ENCODE measurements at regions not wholly inside any gene's neighbourhood (a gene's known extent, or its start where the extent isn't known, plus 50 kb on each side); places are given as distances from the start of the nearest gene placed in this dataset.

- no peak for FAIRE-seq
These were observed 212.4 kb downstream of the URI1 start for GRCh38 chr19:30154410-30154809.

DNA sequence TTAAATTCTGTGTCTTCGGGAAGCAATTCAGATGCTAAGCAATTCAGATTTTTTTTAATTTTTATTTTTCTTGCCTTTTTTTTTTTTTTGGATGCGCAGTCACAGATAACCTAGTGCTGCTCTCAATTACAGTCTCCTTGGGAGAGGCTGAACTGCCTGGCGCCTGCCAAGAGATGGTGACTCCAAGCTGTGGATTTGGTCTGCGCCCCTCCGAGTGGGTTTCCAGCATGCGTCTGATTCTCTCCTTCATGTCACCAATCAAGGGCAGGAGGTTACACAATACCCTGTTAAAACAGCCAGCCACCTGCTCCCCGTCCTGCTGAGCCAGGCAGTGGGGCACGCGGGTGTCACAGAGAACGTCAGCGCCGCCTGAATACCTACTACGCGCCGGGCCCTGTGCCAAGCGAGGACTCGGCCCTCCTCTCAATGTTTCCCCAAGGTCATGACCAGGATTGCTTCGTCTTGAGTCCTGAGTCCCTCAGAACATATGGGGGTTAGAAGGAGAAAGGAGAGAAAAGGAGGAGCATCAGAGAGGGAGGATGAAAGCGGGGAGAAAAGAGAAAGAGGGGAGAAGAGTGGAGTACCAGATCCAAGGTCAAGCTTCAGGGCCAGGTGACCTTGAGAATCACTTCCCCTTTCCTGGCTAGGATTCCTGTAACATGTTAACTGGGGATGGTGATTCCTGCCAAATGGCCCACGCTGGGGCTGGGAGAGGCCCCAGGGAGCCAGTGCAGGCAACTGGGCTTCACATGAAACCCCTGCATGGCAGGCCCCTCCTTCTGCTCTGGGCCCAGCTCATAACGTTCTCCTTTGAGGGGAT lies 213.6 kb downstream of the URI1 start:
- FAIRE-seq, result no peak

- no peak for FAIRE-seq
These were observed 214.6 kb downstream of the URI1 start for GRCh38 chr19:30156646-30157045.

GRCh38 chr19:30158067-30158892 lies 213.9 kb upstream of the ZNF536 start:
- no peak for FAIRE-seq

- no peak for FAIRE-seq
These were observed 213.3 kb upstream of the ZNF536 start for GRCh38 chr19:30158893-30159245.

- no peak for FAIRE-seq
These were observed 212.5 kb upstream of the ZNF536 start for GRCh38 chr19:30159636-30160035.

- no peak for FAIRE-seq
These were observed 211.8 kb upstream of the ZNF536 start for GRCh38 chr19:30160426-30160825.

DNA sequence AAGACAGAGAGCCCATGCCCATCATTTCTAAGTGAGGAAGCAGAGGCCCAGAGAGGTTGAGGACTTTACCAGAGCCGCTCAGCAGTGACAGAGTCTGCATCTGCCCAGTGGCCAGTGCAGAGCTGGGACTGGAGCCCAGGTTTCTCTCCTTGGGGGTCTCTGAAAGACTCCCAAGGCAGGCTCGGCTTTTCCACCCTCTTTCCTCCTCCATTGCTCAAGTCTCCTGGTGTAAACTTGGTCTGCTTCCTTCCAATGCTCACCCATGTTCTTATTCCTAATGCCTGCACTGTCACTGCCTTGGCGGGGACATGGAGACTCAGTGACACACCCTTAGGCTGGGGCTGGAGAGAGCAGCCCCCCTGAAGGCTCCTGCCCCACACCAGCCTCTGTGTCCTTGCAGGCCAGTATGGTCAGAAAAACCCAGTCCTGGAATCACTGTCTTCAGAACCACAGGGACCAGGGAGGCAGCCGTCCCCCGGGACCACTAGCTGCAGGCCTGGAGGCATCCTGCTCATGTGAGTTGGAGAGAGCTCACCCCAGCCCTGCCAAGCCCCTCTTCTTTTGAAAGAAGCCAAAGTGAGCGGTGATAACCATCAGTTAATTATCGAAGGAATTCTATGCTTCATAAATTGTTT lies 211.0 kb upstream of the ZNF536 start:
- no peak for FAIRE-seq

DNA sequence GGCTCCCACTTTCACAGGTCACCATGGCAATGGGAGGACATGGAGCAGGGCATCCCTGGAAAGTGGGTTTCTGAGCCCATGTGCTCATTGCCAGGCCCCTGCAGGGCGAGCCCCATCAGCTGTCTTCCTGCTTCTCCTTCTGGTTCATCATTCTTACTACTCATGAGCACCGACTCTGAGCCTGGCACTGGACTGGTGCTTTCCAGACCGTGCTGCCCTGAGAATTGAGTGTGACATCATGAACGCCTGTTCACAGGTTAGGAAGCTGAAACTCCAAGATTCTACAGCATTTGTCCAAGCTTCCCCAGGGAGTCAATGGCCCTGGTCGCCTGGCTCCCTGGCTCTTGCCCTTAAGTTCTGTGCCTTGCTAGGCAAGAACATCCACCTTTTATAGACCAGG lies 210.4 kb upstream of the ZNF536 start:
- FAIRE-seq, result no peak

- no peak for FAIRE-seq
These were observed 209.5 kb upstream of the ZNF536 start for GRCh38 chr19:30162718-30163117.

GRCh38 chr19:30163663-30164062 lies 208.5 kb upstream of the ZNF536 start:
- FAIRE-seq, result no peak

- no peak for FAIRE-seq
These were observed 206.9 kb upstream of the ZNF536 start for GRCh38 chr19:30165228-30165813.

DNA sequence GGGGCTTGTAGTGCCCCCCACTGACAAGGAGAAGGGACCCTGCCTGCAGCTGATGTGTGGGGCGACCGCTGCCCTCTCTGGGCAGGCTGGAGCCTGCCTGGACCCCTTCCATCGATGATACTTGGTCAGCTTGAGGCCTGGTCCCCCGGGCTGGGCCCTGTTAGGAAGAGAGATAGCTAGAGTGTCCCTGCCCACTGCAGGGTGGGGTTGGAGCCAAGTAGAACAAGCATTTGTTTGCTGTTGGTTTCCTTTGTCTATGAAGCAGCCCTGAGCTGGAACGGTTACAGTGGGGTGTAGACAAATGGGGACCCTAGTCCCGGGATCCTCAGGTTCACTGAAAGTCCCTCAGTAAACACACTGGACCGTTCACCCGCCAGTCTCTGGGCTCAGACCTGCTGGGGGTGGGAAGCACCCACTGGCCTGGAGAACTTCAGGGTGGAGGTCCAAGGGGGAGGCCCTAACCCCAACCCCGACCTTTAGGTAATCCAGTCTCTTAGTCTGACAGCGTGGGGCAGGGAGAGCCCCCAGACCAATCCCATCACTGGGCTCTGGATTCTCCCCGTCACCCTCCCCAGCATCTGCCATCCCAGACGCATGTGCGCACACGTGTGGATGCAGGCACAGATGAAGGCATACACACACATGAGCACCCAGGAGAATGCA lies 204.8 kb upstream of the ZNF536 start:
- no peak for FAIRE-seq

GRCh38 chr19:30167976-30168635 lies 204.1 kb upstream of the ZNF536 start:
- FAIRE-seq, result no peak

DNA sequence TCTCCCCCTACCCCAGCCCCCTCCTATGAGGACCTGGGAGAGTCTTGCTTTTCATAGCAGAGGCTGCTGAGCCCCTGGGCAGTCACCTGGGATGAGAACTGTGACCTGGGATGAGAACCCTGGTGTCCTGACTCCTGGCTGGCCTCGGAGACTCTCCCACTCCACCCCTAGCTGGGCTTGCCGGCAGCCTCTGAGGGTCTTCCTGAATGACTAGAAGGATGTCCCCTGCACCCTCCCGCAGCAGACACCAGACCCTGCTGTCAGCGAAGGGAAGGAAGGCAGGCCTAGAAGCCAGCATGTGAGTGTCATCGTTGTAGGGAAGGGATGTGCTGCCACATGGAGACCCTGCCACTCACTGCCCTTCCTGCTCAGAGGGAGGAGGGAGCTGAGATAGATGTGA lies 203.4 kb upstream of the ZNF536 start:
- FAIRE-seq, result no peak

DNA sequence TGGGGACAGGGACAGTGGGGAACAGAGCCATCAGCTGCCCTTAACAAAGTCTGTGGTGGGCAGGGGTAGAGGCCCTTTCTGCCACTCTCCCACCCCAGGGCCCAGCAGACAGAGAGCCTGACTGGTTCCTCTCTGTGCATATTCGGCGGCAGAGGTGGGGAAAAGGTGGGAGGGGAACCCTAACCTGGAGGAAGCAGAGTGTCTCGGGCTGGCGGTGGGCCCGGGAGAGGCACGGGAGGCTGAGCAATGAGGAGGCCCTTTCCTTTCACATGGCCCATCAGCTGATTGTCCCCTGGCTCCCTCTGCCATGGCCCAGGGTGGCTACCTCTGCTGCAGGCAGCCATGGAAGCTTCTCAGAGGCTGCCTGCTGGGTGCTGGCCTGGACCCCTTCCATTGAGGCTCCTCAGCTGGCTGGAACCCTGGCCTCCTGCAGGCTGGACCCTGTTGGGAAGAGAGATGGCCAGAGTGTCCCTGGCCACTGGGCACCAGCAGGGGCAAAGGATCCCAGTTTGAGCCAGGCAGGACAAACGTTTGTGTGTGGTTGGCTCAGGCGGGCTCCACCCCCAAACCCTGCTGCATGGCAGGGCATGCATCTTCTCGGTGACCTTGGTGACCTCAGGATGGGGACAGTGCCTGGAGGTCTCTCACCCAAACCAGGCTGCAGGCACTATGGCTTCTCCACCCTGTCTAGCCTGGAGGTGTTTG lies 202.8 kb upstream of the ZNF536 start:
- FAIRE-seq, result no peak

GRCh38 chr19:30170081-30170480 lies 202.1 kb upstream of the ZNF536 start:
- no peak for FAIRE-seq

DNA sequence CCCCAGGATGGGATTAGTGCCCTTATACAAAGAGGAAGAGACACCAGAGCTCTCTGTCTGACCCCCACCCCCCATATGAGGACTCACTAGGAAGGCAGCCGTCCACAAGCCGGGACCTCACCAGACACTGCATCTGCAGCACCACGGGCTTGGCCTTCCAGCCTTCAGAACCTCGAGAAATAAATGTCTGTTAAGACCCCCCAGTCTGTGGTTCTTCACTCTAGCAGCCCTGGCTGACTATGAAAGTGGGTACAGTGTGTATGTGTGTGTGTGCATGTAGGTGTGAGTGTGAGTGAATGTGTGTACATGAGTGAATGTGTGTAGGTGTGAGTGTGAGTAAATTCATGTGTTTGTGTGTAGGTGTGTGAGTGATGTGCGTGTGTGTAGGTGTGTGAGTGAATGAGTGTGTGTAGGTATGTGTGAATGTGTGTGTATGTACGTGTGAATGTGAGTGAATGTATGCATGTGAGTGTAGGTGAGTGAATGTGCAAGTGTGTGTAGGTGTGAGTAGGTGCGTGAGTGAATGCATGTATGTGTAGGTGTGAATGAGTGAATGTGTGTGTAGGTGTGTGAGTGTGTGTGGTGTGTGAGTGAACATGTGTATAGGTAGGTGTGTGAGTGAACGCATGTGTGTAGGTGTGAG lies 201.6 kb upstream of the ZNF536 start:
- FAIRE-seq, result no peak

- FAIRE-seq, result no peak
These were observed 201.0 kb upstream of the ZNF536 start for GRCh38 chr19:30171138-30171635.

DNA sequence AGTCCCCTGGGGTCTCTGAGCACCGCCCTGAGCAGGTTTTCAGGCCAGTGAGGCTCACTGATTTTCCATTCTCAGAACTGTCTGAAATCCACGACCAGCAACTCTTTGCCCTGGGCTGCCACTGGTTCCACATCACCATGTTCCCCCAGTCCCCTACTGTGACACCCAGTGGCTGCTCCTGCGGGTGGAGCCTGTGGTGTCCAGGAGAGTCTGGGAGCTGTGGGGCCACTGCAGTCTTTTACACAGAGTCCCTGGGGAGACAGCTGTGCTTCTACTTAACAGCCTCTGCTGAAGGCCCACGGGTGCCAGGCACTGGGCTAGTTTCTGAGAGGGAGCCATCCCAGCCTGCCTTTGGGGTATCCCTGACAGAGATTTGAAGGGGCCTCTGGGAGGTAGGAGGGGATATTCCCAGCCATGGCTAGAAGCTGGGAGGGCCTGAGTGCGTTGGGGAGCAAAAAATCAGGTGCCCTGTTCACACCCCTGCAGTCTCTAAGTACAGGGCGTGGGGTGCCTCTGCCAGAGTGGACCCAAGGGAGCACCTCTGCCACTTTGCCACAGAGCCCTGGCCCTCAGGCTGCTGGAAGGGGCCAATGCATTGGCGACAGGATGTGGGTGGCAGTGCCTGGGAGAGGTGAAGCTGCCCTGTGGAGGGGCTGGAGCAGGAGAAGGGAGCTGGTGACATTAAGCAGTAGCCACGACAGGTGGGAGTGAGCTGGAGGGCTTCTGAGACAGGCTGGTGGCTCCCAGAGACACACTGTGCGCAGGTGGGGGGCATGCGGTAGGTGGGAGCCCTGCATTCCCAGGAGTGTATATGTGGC lies 200.2 kb upstream of the ZNF536 start:
- FAIRE-seq, result no peak

Measured in endometrium (tissue), 2 donors.